ENCODE measurements at regions not wholly inside any gene's neighbourhood (a gene's known extent, or its start where the extent isn't known, plus 50 kb on each side); places are given as distances from the start of the nearest gene placed in this dataset.

- no peaks in the 10 kb centered on the region for H3K4me1 ChIP-seq
- WGBS, result 80% methylated on average over 4 of the region's 4 CpGs
These were observed 384.2 kb downstream of the TYW1 start for GRCh38 chr7:67380858-67381257.

DNA sequence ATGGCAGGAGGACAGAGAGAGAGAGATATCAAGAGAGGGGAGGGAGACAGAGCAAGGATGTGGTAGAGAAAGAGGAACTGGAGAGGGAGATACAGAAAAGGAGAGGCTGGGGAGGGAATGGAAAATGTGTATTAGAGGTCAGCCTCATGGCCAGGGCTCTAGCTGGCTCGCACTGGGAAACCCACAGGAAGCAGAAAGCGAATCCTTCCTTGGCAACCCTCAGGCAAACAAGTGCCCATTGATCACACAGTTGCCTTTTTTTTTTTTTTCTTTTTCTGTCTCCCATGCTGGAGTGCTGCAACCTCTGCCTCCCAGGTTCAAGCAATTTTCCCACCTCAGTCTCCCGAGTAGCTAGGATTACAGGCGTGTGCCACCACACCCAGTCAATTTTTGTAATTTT lies 391.2 kb downstream of the TYW1 start:
- Histone ChIP-seq H3K36me3 (no peaks in the 10 kb centered on the region), H3K4me1 (no peaks in the 10 kb centered on the region), H3K4me3 (no peak overlapping the region), H3K9me3 (no peaks in the 10 kb centered on the region), H3K27ac (no peak overlapping the region), H3K27me3 (no peaks in the 10 kb centered on the region)
- no peak for TF ChIP-seq POLR2A (IDR thresholded peaks at IDR 0.05)
- TF ChIP-seq CTCF (IDR thresholded peaks at IDR 0.05), result no peak
- no peak for TF ChIP-seq POLR2AphosphoS5 (IDR thresholded peaks at IDR 0.05)
- no peak for TF ChIP-seq EP300 (IDR thresholded peaks at IDR 0.05)
- DNase-seq (ENCODE audit: low spot score in 2 of 2), result no peak
- WGBS, result 72% methylated on average over 4 of the region's 4 CpGs

More at GRCh38 chr7:67380858-67381257, 384.2 kb downstream of the TYW1 start:
- no peak overlapping the region for H3K27ac ChIP-seq
- no peak overlapping the region for H3K4me3 ChIP-seq
- no peaks in the 10 kb centered on the region for H3K36me3 ChIP-seq
- no peaks in the 10 kb centered on the region for H3K9me3 ChIP-seq
- TF ChIP-seq POLR2A (IDR thresholded peaks at IDR 0.05) (no peak), POLR2AphosphoS5 (IDR thresholded peaks at IDR 0.05) (no peak), EP300 (IDR thresholded peaks at IDR 0.05) (no peak), CTCF (IDR thresholded peaks at IDR 0.05) (no peak)
- no peaks in the 10 kb centered on the region for H3K27me3 ChIP-seq
- DNase-seq (ENCODE audit: low spot score in 2 of 2), result no peak

DNA sequence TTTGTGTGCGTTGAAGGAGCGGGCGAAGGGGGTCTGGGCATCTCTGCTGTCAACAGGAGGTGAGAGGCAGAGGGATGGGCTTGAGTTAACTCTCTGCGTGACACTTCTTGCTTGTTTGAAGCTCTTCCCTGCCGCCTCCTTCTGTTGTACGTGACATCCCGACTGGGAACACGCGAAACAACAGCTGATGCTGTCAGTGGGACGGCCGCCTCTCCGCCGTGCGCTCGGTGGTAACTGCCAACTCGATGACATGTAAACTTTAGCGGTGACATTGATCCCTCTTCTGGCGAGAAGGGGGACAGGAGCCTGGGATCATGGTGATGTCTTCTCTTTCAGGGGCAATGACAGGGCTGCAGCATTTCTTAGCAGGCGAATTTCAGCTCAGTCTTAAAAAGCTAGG lies 394.5 kb downstream of the TYW1 start:
- H3K27me3 ChIP-seq, result no peaks in the 10 kb centered on the region
- TF ChIP-seq CTCF (IDR thresholded peaks at IDR 0.05) (no peak), EP300 (IDR thresholded peaks at IDR 0.05) (no peak), POLR2A (IDR thresholded peaks at IDR 0.05) (no peak), POLR2AphosphoS5 (IDR thresholded peaks at IDR 0.05) (no peak)
- no peaks in the 10 kb centered on the region for H3K36me3 ChIP-seq
- H3K9me3 ChIP-seq, result no peaks in the 10 kb centered on the region
- no peaks in the 10 kb centered on the region for H3K4me1 ChIP-seq
- no peak overlapping the region for H3K27ac ChIP-seq
- no peak overlapping the region for H3K4me3 ChIP-seq
- no peak for DNase-seq (ENCODE audit: low spot score in 2 of 2)
- WGBS, result 82% methylated on average over 19 of the region's 19 CpGs

- Histone ChIP-seq H3K27me3 (no peaks in the 10 kb centered on the region), H3K9me3 (peaks cover 1% of the 10 kb centered on the region), H3K4me1 (no peaks in the 10 kb centered on the region), H3K36me3 (no peaks in the 10 kb centered on the region), H3K4me3 (no peak overlapping the region), H3K27ac (no peak overlapping the region)
- TF ChIP-seq POLR2A (IDR thresholded peaks at IDR 0.05) (no peak), POLR2AphosphoS5 (IDR thresholded peaks at IDR 0.05) (no peak), EP300 (IDR thresholded peaks at IDR 0.05) (no peak), CTCF (IDR thresholded peaks at IDR 0.05) (no peak)
- DNase-seq (ENCODE audit: low spot score in 2 of 2), result no peak
- 49% methylated on average over 16 of the region's 16 CpGs for WGBS
These were observed 396.2 kb downstream of the TYW1 start for GRCh38 chr7:67392596-67393438.

DNA sequence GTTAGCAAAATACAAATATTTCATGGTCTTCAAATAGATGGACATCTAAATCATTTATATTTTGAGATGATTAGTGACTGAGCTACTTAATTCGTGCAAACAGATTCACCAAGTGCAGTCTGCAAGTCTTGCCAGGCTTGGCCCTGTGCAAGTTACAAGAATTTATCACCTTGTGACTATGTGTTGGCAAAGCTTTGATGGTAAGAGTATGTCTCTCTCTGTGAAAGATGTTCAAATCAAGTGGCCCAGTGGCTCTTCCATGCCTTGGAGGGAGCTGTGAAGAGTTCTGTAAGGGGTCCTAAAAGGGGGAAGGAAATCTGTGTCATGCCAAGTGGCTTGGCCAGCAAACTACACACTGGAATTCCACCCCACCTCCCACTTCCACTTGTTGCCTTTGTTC lies 397.3 kb downstream of the TYW1 start:
- Histone ChIP-seq H3K4me1 (no peaks in the 10 kb centered on the region), H3K9me3 (peaks cover 5% of the 10 kb centered on the region), H3K36me3 (no peaks in the 10 kb centered on the region), H3K4me3 (no peak overlapping the region), H3K27ac (no peak overlapping the region), H3K27me3 (no peaks in the 10 kb centered on the region)
- no peak for TF ChIP-seq CTCF (IDR thresholded peaks at IDR 0.05)
- no peak for TF ChIP-seq POLR2A (IDR thresholded peaks at IDR 0.05)
- TF ChIP-seq EP300 (IDR thresholded peaks at IDR 0.05), result no peak
- TF ChIP-seq POLR2AphosphoS5 (IDR thresholded peaks at IDR 0.05), result no peak
- DNase-seq (ENCODE audit: low spot score in 2 of 2), result no peak
- WGBS, result 31% methylated on average over 1 of the region's 1 CpG
